Coronary artery (tissue), 2 donors: ENCODE measurements at regions not wholly inside any gene's neighbourhood (a gene's known extent, or its start where the extent isn't known, plus 50 kb on each side); places are given as distances from the start of the nearest gene placed in this dataset.

ENCODE experiments used
- DNase-seq: peaks from one replicate; pipeline ENCODE4 v3.0.0-alpha.2; 2017; ENCODE audit warnings: low spot score
- H3K27ac ChIP-seq, 2 donors: fragments of 200-600 bp; sonication (generic); one replicate each; pipeline ENCODE4 v1.5.1; 2016 to 2019
- H3K4me3 ChIP-seq: fragments of 200-600 bp; sonication (generic); 2 replicates; pipeline ENCODE4 v1.5.1; 2016; ENCODE audit warnings: mild to moderate bottlenecking, moderate library complexity
- TF ChIP-seq, protein P1 (sequence below): fragments of 200-600 bp; sonication (generic); IDR thresholded peaks from one replicate; pipeline ENCODE4 v1.5.1; 2019; ENCODE audit warnings: antibody characterized with exemption

- H3K4me3 ChIP-seq: no peak overlapping the region
- TF ChIP-seq, protein P1, sequence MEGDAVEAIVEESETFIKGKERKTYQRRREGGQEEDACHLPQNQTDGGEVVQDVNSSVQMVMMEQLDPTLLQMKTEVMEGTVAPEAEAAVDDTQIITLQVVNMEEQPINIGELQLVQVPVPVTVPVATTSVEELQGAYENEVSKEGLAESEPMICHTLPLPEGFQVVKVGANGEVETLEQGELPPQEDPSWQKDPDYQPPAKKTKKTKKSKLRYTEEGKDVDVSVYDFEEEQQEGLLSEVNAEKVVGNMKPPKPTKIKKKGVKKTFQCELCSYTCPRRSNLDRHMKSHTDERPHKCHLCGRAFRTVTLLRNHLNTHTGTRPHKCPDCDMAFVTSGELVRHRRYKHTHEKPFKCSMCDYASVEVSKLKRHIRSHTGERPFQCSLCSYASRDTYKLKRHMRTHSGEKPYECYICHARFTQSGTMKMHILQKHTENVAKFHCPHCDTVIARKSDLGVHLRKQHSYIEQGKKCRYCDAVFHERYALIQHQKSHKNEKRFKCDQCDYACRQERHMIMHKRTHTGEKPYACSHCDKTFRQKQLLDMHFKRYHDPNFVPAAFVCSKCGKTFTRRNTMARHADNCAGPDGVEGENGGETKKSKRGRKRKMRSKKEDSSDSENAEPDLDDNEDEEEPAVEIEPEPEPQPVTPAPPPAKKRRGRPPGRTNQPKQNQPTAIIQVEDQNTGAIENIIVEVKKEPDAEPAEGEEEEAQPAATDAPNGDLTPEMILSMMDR: no peak
- no peak overlapping the region for H3K27ac ChIP-seq
- DNase-seq: no peak
Observed at GRCh38 chr4:113815826-113816225, 54.3 kb upstream of the CAMK2D start.

DNA sequence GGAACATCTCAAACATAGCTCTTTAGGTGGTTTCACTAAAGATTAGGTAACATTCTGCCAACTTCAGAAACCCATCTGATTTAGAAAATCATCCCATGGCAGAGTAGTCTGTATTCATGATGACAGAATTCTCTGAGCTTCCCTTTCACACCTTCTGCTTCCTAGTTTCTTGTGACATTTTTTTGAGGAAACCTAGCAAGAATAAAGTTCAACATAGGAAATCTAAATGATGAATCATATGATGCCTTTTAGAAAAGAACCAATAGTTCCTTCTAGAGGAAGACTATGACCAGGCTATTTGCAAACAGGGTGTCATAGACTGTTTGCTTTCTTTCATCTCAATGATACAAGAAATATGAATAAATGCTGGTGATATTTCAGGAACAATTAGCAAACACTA is 49.8 kb upstream of the CAMK2D start:
- TF ChIP-seq, protein P1: no peak
- Histone ChIP-seq H3K4me3 (no peak overlapping the region), H3K27ac (no peak overlapping the region)
- no peak for DNase-seq
